ENCODE measurements at regions not wholly inside any gene's neighbourhood (a gene's known extent, or its start where the extent isn't known, plus 50 kb on each side); places are given as distances from the start of the nearest gene placed in this dataset.

- H3K27ac Mint-ChIP-seq (ENCODE audit: unreplicated experiment) = no peak overlapping the region
- no peaks in the 10 kb centered on the region for H3K36me3 Mint-ChIP-seq (ENCODE audit: low read depth, unreplicated experiment)
- no peak overlapping the region for H3K4me3 Mint-ChIP-seq (ENCODE audit: unreplicated experiment)
- TF ChIP-seq CTCF (IDR thresholded peaks at IDR 0.05; ENCODE audit: unreplicated experiment) = no peak
- no peaks in the 10 kb centered on the region for H3K9me3 Mint-ChIP-seq (ENCODE audit: unreplicated experiment)
- H3K4me1 Mint-ChIP-seq (ENCODE audit: unreplicated experiment) = peaks cover 36% of the 10 kb centered on the region
- no peak for DNase-seq (ENCODE audit: low spot score)
- H3K27me3 Mint-ChIP-seq (ENCODE audit: unreplicated experiment) = peaks cover 8% of the 10 kb centered on the region
Measured at GRCh38 chr1:226809785-226810571, 60.4 kb upstream of the PSEN2 start.

GRCh38 chr1:226808501-226808900, 61.9 kb upstream of the PSEN2 start:
- Mint-ChIP-seq H3K4me1 (ENCODE audit: unreplicated experiment) (peaks cover 38% of the 10 kb centered on the region), H3K36me3 (ENCODE audit: low read depth, unreplicated experiment) (peaks cover 3% of the 10 kb centered on the region), H3K9me3 (ENCODE audit: unreplicated experiment) (no peaks in the 10 kb centered on the region), H3K4me3 (ENCODE audit: unreplicated experiment) (no peak overlapping the region), H3K27me3 (ENCODE audit: unreplicated experiment) (peaks cover 7% of the 10 kb centered on the region), H3K27ac (ENCODE audit: unreplicated experiment) (no peak overlapping the region)
- no peak for TF ChIP-seq CTCF (IDR thresholded peaks at IDR 0.05; ENCODE audit: unreplicated experiment)
- DNase-seq (ENCODE audit: low spot score) = no peak

GRCh38 chr1:226806988-226807387, 63.4 kb upstream of the PSEN2 start:
- no peak for DNase-seq (ENCODE audit: low spot score)
- no peaks in the 10 kb centered on the region for H3K9me3 Mint-ChIP-seq (ENCODE audit: unreplicated experiment)
- TF ChIP-seq CTCF (IDR thresholded peaks at IDR 0.05; ENCODE audit: unreplicated experiment) = no peak
- no peak overlapping the region for H3K4me3 Mint-ChIP-seq (ENCODE audit: unreplicated experiment)
- peaks cover 7% of the 10 kb centered on the region for H3K27me3 Mint-ChIP-seq (ENCODE audit: unreplicated experiment)
- peaks cover 3% of the 10 kb centered on the region for H3K36me3 Mint-ChIP-seq (ENCODE audit: low read depth, unreplicated experiment)
- no peak overlapping the region for H3K27ac Mint-ChIP-seq (ENCODE audit: unreplicated experiment)
- H3K4me1 Mint-ChIP-seq (ENCODE audit: unreplicated experiment) = peaks cover 38% of the 10 kb centered on the region

- Mint-ChIP-seq H3K9me3 (ENCODE audit: unreplicated experiment) (no peaks in the 10 kb centered on the region), H3K4me1 (ENCODE audit: unreplicated experiment) (peaks cover 42% of the 10 kb centered on the region), H3K27ac (ENCODE audit: unreplicated experiment) (no peak overlapping the region), H3K4me3 (ENCODE audit: unreplicated experiment) (no peak overlapping the region), H3K27me3 (ENCODE audit: unreplicated experiment) (peaks cover 6% of the 10 kb centered on the region), H3K36me3 (ENCODE audit: low read depth, unreplicated experiment) (peaks cover 3% of the 10 kb centered on the region)
- no peak for DNase-seq (ENCODE audit: low spot score)
- TF ChIP-seq CTCF (IDR thresholded peaks at IDR 0.05; ENCODE audit: unreplicated experiment) = no peak
Measured at GRCh38 chr1:226804907-226805759, 65.3 kb upstream of the PSEN2 start.
